Esophagus (tissue), 2 donors: ENCODE measurements at regions not wholly inside any gene's neighbourhood (a gene's known extent, or its start where the extent isn't known, plus 50 kb on each side); places are given as distances from the start of the nearest gene placed in this dataset.

Source experiments
- H3K27ac ChIP-seq, 2 donors: one replicate each; pipeline ENCODE4 v1.5.1; 2013; ENCODE audit warnings: low read depth in 2 of 2, mild to moderate bottlenecking in 2 of 2, inconsistent platforms in 1 of 2, low read length in 1 of 2, moderate library complexity in 1 of 2
- H3K27me3 ChIP-seq, 2 donors: one replicate each; pipeline ENCODE4 v1.6.1; 2013; ENCODE audit warnings: low read length in 2 of 2, control low read depth in 1 of 2, mild to moderate bottlenecking in 1 of 2; ENCODE audit not compliant: insufficient read depth in 2 of 2, control insufficient read depth in 1 of 2
- H3K36me3 ChIP-seq, 2 donors: one replicate each; pipeline ENCODE4 v1.6.1; 2013; ENCODE audit warnings: low read length in 1 of 2; ENCODE audit not compliant: control insufficient read depth in 2 of 2, insufficient read depth in 2 of 2
- H3K4me1 ChIP-seq, 2 donors: one replicate each; pipeline ENCODE4 v1.6.1; 2013; ENCODE audit warnings: low read length in 1 of 2; ENCODE audit not compliant: control insufficient read depth in 2 of 2, insufficient read depth in 2 of 2
- H3K4me3 ChIP-seq, 2 donors: one replicate each; pipeline ENCODE4 v1.5.1; 2013; ENCODE audit warnings: low read length in 2 of 2, mild to moderate bottlenecking in 2 of 2, low read depth in 1 of 2, moderate library complexity in 1 of 2
- H3K9me3 ChIP-seq, 2 donors: one replicate each; pipeline ENCODE4 v1.6.1; 2013; ENCODE audit warnings: mild to moderate bottlenecking in 2 of 2, low read depth in 1 of 2, low read length in 1 of 2, moderate library complexity in 1 of 2; ENCODE audit not compliant: control insufficient read depth in 2 of 2, insufficient read depth in 1 of 2
- WGBS, 2 donors: extraction: QIAGEN DNeasy Blood & Tissue Kit; methylation state at CpG; one replicate each; pipeline ENCODE4 v1.1.7; 2013; 5-methylcytosine and 5-hydroxymethylcytosine counted together
- donor health status: healthy with polysubstance abuse.
- donor health status: Bipolar disorder and iron deficiency.

- no peaks in the 10 kb centered on the region for H3K27me3 ChIP-seq
- no peak overlapping the region for H3K27ac ChIP-seq
- H3K36me3 ChIP-seq, result no peaks in the 10 kb centered on the region
- WGBS, 2 donors, result 97% methylated on average over 5 of the region's 5 CpGs
- no peak overlapping the region for H3K4me3 ChIP-seq
- H3K9me3 ChIP-seq, result no peaks in the 10 kb centered on the region
- H3K4me1 ChIP-seq, result no peaks in the 10 kb centered on the region
Observed at GRCh38 chr3:72183489-72183888, 398.5 kb upstream of the PROK2 start.

- no peak overlapping the region for H3K27ac ChIP-seq
- H3K27me3 ChIP-seq, result no peaks in the 10 kb centered on the region
- H3K4me3 ChIP-seq, result no peak overlapping the region
- no peaks in the 10 kb centered on the region for H3K4me1 ChIP-seq
- H3K36me3 ChIP-seq, result no peaks in the 10 kb centered on the region
- H3K9me3 ChIP-seq, result no peaks in the 10 kb centered on the region
Observed at GRCh38 chr3:72182206-72182605, 397.3 kb upstream of the PROK2 start.

- Histone ChIP-seq H3K4me1 (no peaks in the 10 kb centered on the region), H3K9me3 (no peaks in the 10 kb centered on the region), H3K27ac (no peak overlapping the region), H3K4me3 (no peak overlapping the region), H3K27me3 (no peaks in the 10 kb centered on the region), H3K36me3 (no peaks in the 10 kb centered on the region)
- 61 to 72% methylated on average over 5 of the region's 5 CpGs for WGBS, 2 donors
Observed at GRCh38 chr3:72181251-72181650, 396.3 kb upstream of the PROK2 start.

GRCh38 chr3:72180405-72180804 lies 395.5 kb upstream of the PROK2 start:
- 86 to 93% methylated on average over 1 of the region's 1 CpG for WGBS, 2 donors
- Histone ChIP-seq H3K4me3 (no peak overlapping the region), H3K4me1 (no peaks in the 10 kb centered on the region), H3K27me3 (no peaks in the 10 kb centered on the region), H3K27ac (no peak overlapping the region), H3K36me3 (no peaks in the 10 kb centered on the region), H3K9me3 (no peaks in the 10 kb centered on the region)

- H3K27ac ChIP-seq, result no peak overlapping the region
- no peaks in the 10 kb centered on the region for H3K4me1 ChIP-seq
- no peaks in the 10 kb centered on the region for H3K27me3 ChIP-seq
- 96 to 97% methylated on average over 7 of the region's 7 CpGs for WGBS, 2 donors
- no peaks in the 10 kb centered on the region for H3K9me3 ChIP-seq
- no peaks in the 10 kb centered on the region for H3K36me3 ChIP-seq
- H3K4me3 ChIP-seq, result no peak overlapping the region
Observed at GRCh38 chr3:72179107-72179464, 394.1 kb upstream of the PROK2 start.

GRCh38 chr3:72178463-72179106 lies 393.6 kb upstream of the PROK2 start:
- Histone ChIP-seq H3K27me3 (no peaks in the 10 kb centered on the region), H3K9me3 (no peaks in the 10 kb centered on the region), H3K27ac (no peak overlapping the region), H3K4me3 (no peak overlapping the region), H3K36me3 (no peaks in the 10 kb centered on the region), H3K4me1 (no peaks in the 10 kb centered on the region)
- WGBS, 2 donors, result 83 to 92% methylated on average over 3 of the region's 3 CpGs

- Histone ChIP-seq H3K27ac (peak overlapping the region in 1 of 2 donors; percentile 6), H3K36me3 (no peaks in the 10 kb centered on the region), H3K27me3 (no peaks in the 10 kb centered on the region), H3K9me3 (no peaks in the 10 kb centered on the region), H3K4me1 (no peaks in the 10 kb centered on the region), H3K4me3 (peak overlapping the region in 1 of 2 donors; percentile 12)
- 15 to 36% methylated on average over 36 of the region's 36 CpGs for WGBS, 2 donors
Observed at GRCh38 chr3:72177075-72178050, 392.4 kb upstream of the PROK2 start.

GRCh38 chr3:72176537-72177041 lies 391.6 kb upstream of the PROK2 start:
- no peaks in the 10 kb centered on the region for H3K27me3 ChIP-seq
- peaks cover 0 to 3% of the 10 kb centered on the region in 2 donors for H3K4me1 ChIP-seq
- no peak overlapping the region for H3K27ac ChIP-seq
- no peaks in the 10 kb centered on the region for H3K36me3 ChIP-seq
- 82 to 83% methylated on average over 8 of the region's 8 CpGs for WGBS, 2 donors
- H3K4me3 ChIP-seq, result no peak overlapping the region
- no peaks in the 10 kb centered on the region for H3K9me3 ChIP-seq

- H3K4me3 ChIP-seq, result no peak overlapping the region
- H3K36me3 ChIP-seq, result no peaks in the 10 kb centered on the region
- peaks cover 0 to 3% of the 10 kb centered on the region in 2 donors for H3K4me1 ChIP-seq
- H3K9me3 ChIP-seq, result no peaks in the 10 kb centered on the region
- no peak overlapping the region for H3K27ac ChIP-seq
- no peaks in the 10 kb centered on the region for H3K27me3 ChIP-seq
- WGBS, 2 donors, result 93 to 94% methylated on average over 6 of the region's 6 CpGs
Observed at GRCh38 chr3:72175296-72175858, 390.4 kb upstream of the PROK2 start.
